ENCODE measurements at regions not wholly inside any gene's neighbourhood (a gene's known extent, or its start where the extent isn't known, plus 50 kb on each side); places are given as distances from the start of the nearest gene placed in this dataset.

GRCh38 chr6:165025040-165025439 lies 284.4 kb downstream of the C6orf118 start:
- 36 to 80% methylated on average over 1 of the region's 1 CpG for WGBS, 2 donors (ENCODE audit: low coverage in 1 of 2)
- Histone ChIP-seq H3K4me1 (no peaks in the 10 kb centered on the region), H3K36me3 (no peaks in the 10 kb centered on the region), H3K27ac (no peak overlapping the region), H3K4me3 (no peak overlapping the region), H3K9me3 (no peaks in the 10 kb centered on the region), H3K27me3 (peaks cover 6% of the 10 kb centered on the region)
- TF ChIP-seq CTCF (IDR thresholded peaks at IDR 0.05) (no peak), POLR2AphosphoS5 (IDR thresholded peaks at IDR 0.05) (no peak), EP300 (IDR thresholded peaks at IDR 0.05) (no peak), POLR2A (IDR thresholded peaks at IDR 0.05) (no peak)
- ATAC-seq, result no peak

- 67 to 70% methylated on average over 2 of the region's 2 CpGs for WGBS, 2 donors (ENCODE audit: low coverage in 1 of 2)
- no peaks in the 10 kb centered on the region for H3K36me3 ChIP-seq
- TF ChIP-seq POLR2A (IDR thresholded peaks at IDR 0.05), result no peak
- TF ChIP-seq POLR2AphosphoS5 (IDR thresholded peaks at IDR 0.05), result no peak
- TF ChIP-seq EP300 (IDR thresholded peaks at IDR 0.05), result no peak
- TF ChIP-seq CTCF (IDR thresholded peaks at IDR 0.05), result no peak
- ATAC-seq, result no peak
- H3K4me1 ChIP-seq, result no peaks in the 10 kb centered on the region
- no peak overlapping the region for H3K27ac ChIP-seq
- no peaks in the 10 kb centered on the region for H3K9me3 ChIP-seq
- H3K27me3 ChIP-seq, result peaks cover 6% of the 10 kb centered on the region
- no peak overlapping the region for H3K4me3 ChIP-seq
These were observed 289.7 kb downstream of the C6orf118 start for GRCh38 chr6:165019681-165020080.

- TF ChIP-seq CTCF (IDR thresholded peaks at IDR 0.05) (no peak), POLR2AphosphoS5 (IDR thresholded peaks at IDR 0.05) (no peak), POLR2A (IDR thresholded peaks at IDR 0.05) (no peak), EP300 (IDR thresholded peaks at IDR 0.05) (no peak)
- ATAC-seq, result no peak
- Histone ChIP-seq H3K4me1 (no peaks in the 10 kb centered on the region), H3K36me3 (no peaks in the 10 kb centered on the region), H3K27ac (no peak overlapping the region), H3K9me3 (no peaks in the 10 kb centered on the region), H3K4me3 (no peak overlapping the region), H3K27me3 (peaks cover under 1% of the 10 kb centered on the region)
These were observed 293.7 kb downstream of the C6orf118 start for GRCh38 chr6:165015676-165016075.

GRCh38 chr6:165013701-165014100 lies 295.7 kb downstream of the C6orf118 start:
- WGBS, 2 donors (ENCODE audit: low coverage in 1 of 2), result 34 to 47% methylated on average over 3 of the region's 3 CpGs
- Histone ChIP-seq H3K4me3 (no peak overlapping the region), H3K36me3 (no peaks in the 10 kb centered on the region), H3K27ac (no peak overlapping the region), H3K4me1 (no peaks in the 10 kb centered on the region), H3K27me3 (no peaks in the 10 kb centered on the region), H3K9me3 (no peaks in the 10 kb centered on the region)
- no peak for ATAC-seq
- no peak for TF ChIP-seq CTCF (IDR thresholded peaks at IDR 0.05)
- no peak for TF ChIP-seq POLR2AphosphoS5 (IDR thresholded peaks at IDR 0.05)
- no peak for TF ChIP-seq EP300 (IDR thresholded peaks at IDR 0.05)
- no peak for TF ChIP-seq POLR2A (IDR thresholded peaks at IDR 0.05)

- no peaks in the 10 kb centered on the region for H3K9me3 ChIP-seq
- no peak overlapping the region for H3K4me3 ChIP-seq
- WGBS, 2 donors (ENCODE audit: low coverage in 1 of 2), result 73 to 85% methylated on average over 4 of the region's 4 CpGs
- no peaks in the 10 kb centered on the region for H3K27me3 ChIP-seq
- H3K4me1 ChIP-seq, result no peaks in the 10 kb centered on the region
- no peak overlapping the region for H3K27ac ChIP-seq
- ATAC-seq, result no peak
- no peaks in the 10 kb centered on the region for H3K36me3 ChIP-seq
- TF ChIP-seq POLR2AphosphoS5 (IDR thresholded peaks at IDR 0.05) (no peak), EP300 (IDR thresholded peaks at IDR 0.05) (no peak), POLR2A (IDR thresholded peaks at IDR 0.05) (no peak), CTCF (IDR thresholded peaks at IDR 0.05) (no peak)
These were observed 297.2 kb downstream of the C6orf118 start for GRCh38 chr6:165012183-165012582.
